HG03025 (cell line): ENCODE measurements at regions not wholly inside any gene's neighbourhood (a gene's known extent, or its start where the extent isn't known, plus 50 kb on each side); places are given as distances from the start of the nearest gene placed in this dataset.

Experiments
- ATAC-seq: cut with Tn5 transposase; IDR thresholded peaks from one replicate; pipeline ENCODE4 v1.9.1; 2021; ENCODE audit warnings: mild to moderate bottlenecking, moderate library complexity; ENCODE audit not compliant: unreplicated experiment, low FRiP score

- no peak for ATAC-seq
Measured at GRCh38 chr1:218847089-218847768, 326.4 kb upstream of the LYPLAL1 start.

GRCh38 chr1:218848009-218848408 lies 325.7 kb upstream of the LYPLAL1 start:
- ATAC-seq, result no peak

GRCh38 chr1:218850367-218850766 lies 323.3 kb upstream of the LYPLAL1 start:
- ATAC-seq, result no peak

GRCh38 chr1:218851586-218851985 lies 322.1 kb upstream of the LYPLAL1 start:
- no peak for ATAC-seq

- ATAC-seq, result no peak
Measured at GRCh38 chr1:218852527-218852926, 321.2 kb upstream of the LYPLAL1 start.

- no peak for ATAC-seq
Measured at GRCh38 chr1:218863987-218864386, 309.7 kb upstream of the LYPLAL1 start.

- ATAC-seq, result no peak
Measured at GRCh38 chr1:218865591-218865990, 308.1 kb upstream of the LYPLAL1 start.

GRCh38 chr1:218866507-218866906 lies 307.2 kb upstream of the LYPLAL1 start:
- no peak for ATAC-seq

GRCh38 chr1:218867066-218867465 lies 306.6 kb upstream of the LYPLAL1 start:
- no peak for ATAC-seq

- ATAC-seq, result no peak
Measured at GRCh38 chr1:218867941-218868626, 305.6 kb upstream of the LYPLAL1 start.

GRCh38 chr1:218869276-218869675 lies 304.4 kb upstream of the LYPLAL1 start:
- no peak for ATAC-seq

GRCh38 chr1:218872026-218872425 lies 301.7 kb upstream of the LYPLAL1 start:
- ATAC-seq, result no peak

GRCh38 chr1:218872928-218873327 lies 300.8 kb upstream of the LYPLAL1 start:
- no peak for ATAC-seq

GRCh38 chr1:218874313-218874712 lies 299.4 kb upstream of the LYPLAL1 start:
- ATAC-seq, result no peak

GRCh38 chr1:218874801-218875400 lies 298.8 kb upstream of the LYPLAL1 start:
- ATAC-seq, result no peak

GRCh38 chr1:218878369-218878768 lies 295.3 kb upstream of the LYPLAL1 start:
- no peak for ATAC-seq

GRCh38 chr1:218880484-218881060 lies 293.1 kb upstream of the LYPLAL1 start:
- ATAC-seq, result no peak

- no peak for ATAC-seq
Measured at GRCh38 chr1:218882454-218882853, 291.2 kb upstream of the LYPLAL1 start.

- ATAC-seq, result no peak
Measured at GRCh38 chr1:218886101-218886871, 287.4 kb upstream of the LYPLAL1 start.

- ATAC-seq, result no peak
Measured at GRCh38 chr1:218887141-218887925, 286.3 kb upstream of the LYPLAL1 start.
